Colonic mucosa (tissue), 4 donors: ENCODE measurements at regions not wholly inside any gene's neighbourhood (a gene's known extent, or its start where the extent isn't known, plus 50 kb on each side); places are given as distances from the start of the nearest gene placed in this dataset.
"Not testable (repeated sequence)": the region's sequence is repeated elsewhere in the genome, so short reads cannot be mapped to it uniquely, and the experiment has no call there.

Experiments
- DNase-seq: peaks from one replicate; pipeline ENCODE4 v3.0.0-alpha.2; 2020
- H3K27ac ChIP-seq: fragments of 200-600 bp; one replicate; pipeline ENCODE4 v1.8.0; 2021
- H3K27me3 ChIP-seq: fragments of 200-600 bp; one replicate; pipeline ENCODE4 v1.8.0; 2021
- H3K36me3 ChIP-seq: fragments of 200-600 bp; one replicate; pipeline ENCODE4 v1.8.0; 2021
- H3K4me1 ChIP-seq: fragments of 200-600 bp; one replicate; pipeline ENCODE4 v1.8.0; 2021; ENCODE audit warnings: mild to moderate bottlenecking
- H3K4me3 ChIP-seq: fragments of 200-600 bp; one replicate; pipeline ENCODE4 v1.8.0; 2021
- H3K9ac ChIP-seq, 2 donors: one replicate each; pipeline ENCODE4 v1.7.0; 2013; ENCODE audit warnings: control low read depth in 2 of 2, low read depth in 2 of 2, low read length in 2 of 2
- H3K9me3 ChIP-seq: fragments of 200-600 bp; one replicate; pipeline ENCODE4 v1.8.0; 2021
- CTCF ChIP-seq: fragments of 200-600 bp; IDR thresholded peaks from one replicate; pipeline ENCODE4 v1.8.0; 2022; ENCODE audit warnings: antibody characterized with exemption, mild to moderate bottlenecking
- intact Hi-C: fragments of 100-400 bp; cut with DNase I; formaldehyde crosslinking; loops from one replicate; pipeline ENCODE4 v1.14.1; 2022
- donor health status: healthy.
- donor health status: DM: no; HTN: no; CAD: no.
- donor health status: DM: no; HTN: no; CAD: no.

DNA sequence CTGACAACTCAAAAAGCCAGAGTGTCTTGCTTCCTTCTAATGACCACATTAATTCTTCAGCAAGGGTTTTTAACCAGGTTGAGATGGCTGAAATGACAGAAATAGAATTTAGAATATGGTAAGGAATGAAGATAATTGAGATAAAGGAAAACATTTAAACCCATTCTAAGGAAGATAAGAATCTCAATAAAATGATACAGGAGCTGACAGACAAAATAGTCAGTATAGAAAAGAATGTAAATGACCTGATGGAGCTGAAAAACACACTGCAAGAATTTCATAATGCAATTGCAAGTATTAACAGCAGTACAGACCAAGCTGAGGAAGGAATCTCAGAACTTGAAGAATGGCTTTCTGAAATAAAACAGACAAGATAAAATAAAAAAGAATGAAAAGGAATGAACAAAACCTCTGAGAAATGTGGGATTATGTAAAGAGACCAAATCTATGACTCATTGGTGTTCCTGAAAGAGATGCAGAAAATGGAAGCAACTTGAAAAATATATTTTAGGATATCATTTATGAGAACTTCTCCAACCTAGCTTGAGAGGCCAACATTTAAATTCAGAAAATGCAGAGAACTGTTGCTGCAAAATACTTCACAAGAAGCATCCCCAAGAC is 87.1 kb downstream of the SAMD9 start:
- DNase-seq, result no peak
- Histone ChIP-seq H3K4me1 (no peaks in the 10 kb centered on the region), H3K27me3 (no peaks in the 10 kb centered on the region), H3K9me3 (no peaks in the 10 kb centered on the region), H3K27ac (no peak overlapping the region), H3K9ac (no peak overlapping the region), H3K4me3 (no peak overlapping the region), H3K36me3 (no peaks in the 10 kb centered on the region)
- TF ChIP-seq CTCF, result no peak
- intact Hi-C loops, result no loop called here

- DNase-seq, result peak; percentile 28
- intact Hi-C loops, result no loop called here
- Histone ChIP-seq H3K9me3 (no peaks in the 10 kb centered on the region), H3K27ac (no peak overlapping the region), H3K36me3 (no peaks in the 10 kb centered on the region), H3K4me1 (no peaks in the 10 kb centered on the region), H3K9ac (no peak overlapping the region), H3K4me3 (no peak overlapping the region), H3K27me3 (no peaks in the 10 kb centered on the region)
- TF ChIP-seq CTCF, result no peak
These were observed 88.7 kb downstream of the SAMD9 start for GRCh38 chr7:93029056-93029455.

DNA sequence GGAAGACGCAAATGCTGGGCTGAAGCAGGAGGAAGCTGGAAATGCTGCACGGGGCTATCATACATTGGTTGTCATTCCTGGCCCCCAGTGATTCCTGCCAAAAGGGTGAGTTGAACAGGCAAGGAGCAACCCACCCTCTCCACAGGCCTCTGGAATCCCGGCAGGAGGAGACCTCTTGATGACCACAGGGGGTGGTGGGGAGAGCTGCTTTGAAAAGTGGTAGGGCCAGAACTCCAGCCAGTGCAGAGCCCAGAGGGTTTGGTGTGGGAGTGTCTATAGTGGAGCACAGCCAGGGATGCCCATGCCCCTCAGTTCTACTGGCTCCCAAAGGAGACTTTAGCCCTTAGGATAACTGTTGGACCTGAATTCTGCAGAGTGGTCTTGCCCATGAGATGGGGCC is 89.2 kb downstream of the SAMD9 start:
- H3K36me3 ChIP-seq, result no peaks in the 10 kb centered on the region
- H3K27me3 ChIP-seq, result no peaks in the 10 kb centered on the region
- intact Hi-C loops, result no loop called here
- H3K4me3 ChIP-seq, result no peak overlapping the region
- no peaks in the 10 kb centered on the region for H3K4me1 ChIP-seq
- no peaks in the 10 kb centered on the region for H3K9me3 ChIP-seq
- DNase-seq, result no peak
- no peak overlapping the region for H3K27ac ChIP-seq
- H3K9ac ChIP-seq, result no peak overlapping the region
- TF ChIP-seq CTCF, result no peak

DNA sequence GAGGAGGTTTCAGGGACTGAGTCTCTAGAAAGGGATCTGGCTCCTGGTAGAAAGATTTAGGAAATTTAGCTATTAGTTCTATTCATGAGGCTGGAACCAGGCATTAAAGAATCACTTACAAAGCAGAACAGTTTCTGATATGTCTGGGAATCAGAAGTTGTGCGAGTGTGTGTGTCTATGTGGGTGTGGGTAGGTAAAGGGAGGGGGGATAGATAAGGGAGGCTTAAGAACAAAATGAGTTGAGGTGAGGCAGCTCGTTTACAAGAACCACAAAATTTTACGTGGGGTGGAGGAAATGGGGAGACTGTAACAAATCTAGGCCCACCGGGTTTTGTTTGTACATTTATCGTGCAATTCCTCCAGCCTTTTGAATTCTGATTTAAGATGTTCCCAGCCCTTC is 90.7 kb downstream of the SAMD9 start:
- H3K4me3 ChIP-seq, result no peak overlapping the region
- H3K4me1 ChIP-seq, result no peaks in the 10 kb centered on the region
- H3K27me3 ChIP-seq, result no peaks in the 10 kb centered on the region
- no peak overlapping the region for H3K27ac ChIP-seq
- no peak overlapping the region for H3K9ac ChIP-seq
- H3K36me3 ChIP-seq, result no peaks in the 10 kb centered on the region
- TF ChIP-seq CTCF, result no peak
- intact Hi-C loops, result no loop called here
- H3K9me3 ChIP-seq, result no peaks in the 10 kb centered on the region
- DNase-seq, result no peak

GRCh38 chr7:93026425-93026824 is 91.4 kb downstream of the SAMD9 start:
- Histone ChIP-seq H3K27me3 (no peaks in the 10 kb centered on the region), H3K4me1 (no peaks in the 10 kb centered on the region), H3K36me3 (no peaks in the 10 kb centered on the region), H3K9ac (no peak overlapping the region), H3K4me3 (no peak overlapping the region), H3K9me3 (no peaks in the 10 kb centered on the region), H3K27ac (no peak overlapping the region)
- TF ChIP-seq CTCF, result no peak
- no peak for DNase-seq
- intact Hi-C loops, result no loop called here

DNA sequence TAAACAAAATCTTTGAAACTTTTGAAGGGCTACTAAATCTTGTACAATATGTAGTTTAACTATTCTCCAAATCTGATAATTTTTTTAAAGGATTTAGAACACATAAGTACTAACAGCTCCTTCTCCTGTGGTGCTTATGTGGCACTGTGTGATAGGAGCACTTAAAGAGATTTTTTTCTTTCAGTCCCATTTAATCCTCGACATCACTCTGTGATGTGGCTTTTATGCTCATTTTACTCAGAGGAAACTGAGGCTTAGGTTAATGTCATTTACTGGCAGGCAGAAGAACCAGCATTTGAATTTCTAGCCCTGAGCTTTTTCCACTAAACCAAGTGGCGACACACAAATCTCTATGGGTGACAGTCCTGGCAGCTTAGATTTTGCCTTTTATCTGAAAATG is 92.4 kb downstream of the SAMD9 start:
- H3K36me3 ChIP-seq, result no peaks in the 10 kb centered on the region
- no peaks in the 10 kb centered on the region for H3K4me1 ChIP-seq
- H3K27me3 ChIP-seq, result no peaks in the 10 kb centered on the region
- no peak overlapping the region for H3K4me3 ChIP-seq
- no peak overlapping the region for H3K27ac ChIP-seq
- no peak for DNase-seq
- intact Hi-C loops, result no loop called here
- H3K9me3 ChIP-seq, result no peaks in the 10 kb centered on the region
- no peak for TF ChIP-seq CTCF
- H3K9ac ChIP-seq, result no peak overlapping the region

DNA sequence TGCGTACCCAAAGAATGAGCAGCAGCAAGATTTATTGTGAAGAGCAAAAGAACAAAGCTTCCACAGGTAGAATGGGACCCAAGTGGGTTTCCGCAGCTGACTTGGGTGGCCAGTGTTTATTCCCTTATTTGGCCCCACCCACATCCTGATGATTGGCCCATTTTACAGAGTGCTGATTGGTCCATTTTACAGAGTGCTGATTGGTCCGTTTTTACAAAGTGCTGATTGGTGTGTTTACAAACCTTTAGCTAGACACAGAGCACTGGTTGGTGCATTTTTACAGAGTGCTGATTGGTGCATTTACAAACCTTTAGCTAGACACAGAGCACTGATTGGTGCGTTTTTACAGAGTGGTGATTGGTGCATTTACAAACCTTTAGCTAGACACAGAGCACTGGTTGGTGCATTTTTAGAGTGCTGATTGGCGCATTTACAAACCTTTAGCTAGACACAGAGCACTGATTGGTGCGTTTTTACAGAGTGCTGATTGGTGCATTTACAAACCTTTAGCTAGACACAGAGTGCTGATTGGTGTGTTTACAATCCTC is 94.8 kb downstream of the SAMD9 start:
- H3K9ac ChIP-seq, H3K27ac ChIP-seq, intact Hi-C loops, H3K36me3 ChIP-seq, H3K27me3 ChIP-seq, H3K4me1 ChIP-seq, H3K4me3 ChIP-seq, DNase-seq, H3K9me3 ChIP-seq: not testable (repeated sequence)
